IMR-90 (cell line): ENCODE measurements at regions not wholly inside any gene's neighbourhood (a gene's known extent, or its start where the extent isn't known, plus 50 kb on each side); places are given as distances from the start of the nearest gene placed in this dataset.
A peak's percentile ranks its signal among the peaks of the same experiment; 100 is the strongest.

Experiments used
- ATAC-seq: fragments of 200-7000 bp; cut with Tn5 transposase; 2 replicates; pipeline ENCODE4 v1.9.1; 2020; ENCODE audit warnings: low read depth, mild to moderate bottlenecking, moderate library complexity
- BruUV-seq: library from RNA; stranded (reverse); fragments of 400-500 nt; replicated peaks from 2 replicates; lab custom pipeline; 2021; lab: Mats Ljungman, UMichigan
- CTCF ChIA-PET: fragments of 300-600 bp; formaldehyde crosslinking; extraction: SDS; loops from one replicate; lab custom pipeline; 2021; ENCODE audit warnings: antibody characterized with exemption; lab: Yijun Ruan, JAX
- POLR2A ChIA-PET: fragments of 300-600 bp; sonication (Branson Sonifier 250); formaldehyde crosslinking; loops from one replicate; lab custom pipeline; 2022; ENCODE audit warnings: antibody characterized with exemption; ENCODE audit not compliant: unreplicated experiment; lab: Charles Lee
- DNase-seq: peaks from one replicate; pipeline ENCODE4 v3.0.0; 2013
- H2AFZ ChIP-seq: replicated peaks from 2 replicates; pipeline ENCODE3; 2013; ENCODE audit warnings: low read length, mild to moderate bottlenecking; ENCODE audit not compliant: poor library complexity
- H2AK5ac ChIP-seq: 2 replicates; pipeline ENCODE4 v1.6.1; 2013; ENCODE audit warnings: low read depth, low read length, inconsistent platforms
- H2AK9ac ChIP-seq: replicated peaks from 2 replicates; pipeline ENCODE3; 2013; ENCODE audit warnings: mild to moderate bottlenecking, low read depth, low read length, moderate library complexity; ENCODE audit not compliant: poor library complexity
- H2BK120ac ChIP-seq: 2 replicates; pipeline ENCODE4 v1.6.1; 2013; ENCODE audit warnings: low read depth, low read length, inconsistent platforms
- H2BK15ac ChIP-seq: 3 replicates; pipeline ENCODE4 v1.6.1; 2013; ENCODE audit warnings: low read depth, low read length, inconsistent platforms
- H2BK20ac ChIP-seq: 2 replicates; pipeline ENCODE4 v1.6.1; 2013; ENCODE audit warnings: low read depth, mild to moderate bottlenecking, inconsistent platforms, low read length, moderate library complexity
- H2BK5ac ChIP-seq: 2 replicates; pipeline ENCODE4 v1.6.1; 2013; ENCODE audit warnings: mild to moderate bottlenecking, low read depth, low read length, inconsistent platforms; ENCODE audit not compliant: poor library complexity, severe bottlenecking
- H3K14ac ChIP-seq: replicated peaks from 2 replicates; pipeline ENCODE4 v1.6.1; 2013; ENCODE audit warnings: low read depth, low read length, inconsistent platforms
- H3K18ac ChIP-seq: 2 replicates; pipeline ENCODE4 v1.6.1; 2013; ENCODE audit warnings: low read depth, low read length, control low read depth
- H3K23ac ChIP-seq: 2 replicates; pipeline ENCODE4 v1.6.1; 2013; ENCODE audit warnings: low read depth, low read length, inconsistent platforms
- H3K27ac ChIP-seq: 2 replicates; pipeline ENCODE4 v1.5.1; 2013; ENCODE audit warnings: mild to moderate bottlenecking, control low read depth, low read length; ENCODE audit not compliant: insufficient read depth
- H3K27me3 ChIP-seq: 2 replicates; pipeline ENCODE4 v1.6.1; 2013; ENCODE audit warnings: low read length; ENCODE audit not compliant: control insufficient read depth, insufficient read depth
- H3K36me3 ChIP-seq: 2 replicates; pipeline ENCODE4 v1.6.1; 2013; ENCODE audit warnings: low read length, mixed read lengths; ENCODE audit not compliant: control insufficient read depth, insufficient read depth
- H3K4ac ChIP-seq: 2 replicates; pipeline ENCODE4 v1.6.1; 2013; ENCODE audit warnings: low read depth, low read length, inconsistent platforms
- H3K4me1 ChIP-seq: 2 replicates; pipeline ENCODE4 v1.6.1; 2013; ENCODE audit warnings: low read length, mixed read lengths; ENCODE audit not compliant: control insufficient read depth, insufficient read depth
- H3K4me2 ChIP-seq: 2 replicates; pipeline ENCODE4 v1.6.1; 2013; ENCODE audit warnings: low read depth, mild to moderate bottlenecking, control low read depth, low read length, moderate library complexity
- H3K4me3 ChIP-seq: 2 replicates; pipeline ENCODE4 v1.5.1; 2013; ENCODE audit warnings: low read depth, mild to moderate bottlenecking, control low read depth, low read length, moderate library complexity; ENCODE audit not compliant: insufficient read depth
- H3K56ac ChIP-seq: 2 replicates; pipeline ENCODE4 v1.6.1; 2013; ENCODE audit warnings: low read length, inconsistent platforms; ENCODE audit not compliant: insufficient read depth; ENCODE audit errors: extremely low read depth
- H3K79me1 ChIP-seq, 2 experiments: 2 replicates each; pipeline ENCODE4 v1.6.1; 2013; ENCODE audit warnings: low read length in 2 of 2, inconsistent platforms in 1 of 2, low read depth in 1 of 2
- H3K9ac ChIP-seq: 2 replicates; pipeline ENCODE4 v1.6.1; 2013; ENCODE audit warnings: low read depth, low read length, control low read depth
- H3K9me1 ChIP-seq: 2 replicates; pipeline ENCODE4 v1.6.1; 2013; ENCODE audit warnings: low read length, inconsistent platforms; ENCODE audit not compliant: insufficient read depth
- H3K9me3 ChIP-seq: 2 replicates; pipeline ENCODE4 v1.6.1; 2013; ENCODE audit warnings: low read length; ENCODE audit not compliant: control insufficient read depth, insufficient read depth
- H4K20me1 ChIP-seq: 2 replicates; pipeline ENCODE4 v1.6.1; 2013; ENCODE audit warnings: low read length, inconsistent platforms; ENCODE audit not compliant: insufficient read depth
- H4K5ac ChIP-seq: 2 replicates; pipeline ENCODE4 v1.6.1; 2013; ENCODE audit warnings: mild to moderate bottlenecking, low read depth, low read length, control low read depth
- H4K8ac ChIP-seq, 2 experiments: 2 replicates each; pipeline ENCODE4 v1.6.1; 2013; ENCODE audit warnings: low read depth in 2 of 2, low read length in 2 of 2, control low read depth in 1 of 2, inconsistent platforms in 1 of 2
- H4K91ac ChIP-seq: 2 replicates; pipeline ENCODE4 v1.6.1; 2013; ENCODE audit warnings: low read depth, low read length, inconsistent platforms; ENCODE audit not compliant: insufficient read depth
- BHLHE40 ChIP-seq: fragments of 150-350 bp; IDR thresholded peaks from 2 replicates; pipeline ENCODE4 v1.6.1; 2016; ENCODE audit warnings: mild to moderate bottlenecking, low read depth, low read length
- CEBPB ChIP-seq: IDR thresholded peaks from 2 replicates; pipeline ENCODE4 v1.6.1; 2012; ENCODE audit warnings: low read depth, low read length, improper control_type of control experiment
- CHD1 ChIP-seq: IDR thresholded peaks from 2 replicates; pipeline ENCODE4 v1.6.1; 2012; ENCODE audit warnings: low read depth, low read length, improper control_type of control experiment
- ELK1 ChIP-seq: fragments of 150-350 bp; IDR thresholded peaks from 2 replicates; pipeline ENCODE4 v1.6.1; 2016; ENCODE audit warnings: low read depth, mild to moderate bottlenecking, low read length, moderate library complexity, borderline replicate concordance
- FOS ChIP-seq: fragments of 150-350 bp; IDR thresholded peaks from 2 replicates; pipeline ENCODE4 v1.6.1; 2016; ENCODE audit warnings: low read depth, low read length
- MAFK ChIP-seq: IDR thresholded peaks from 2 replicates; pipeline ENCODE4 v1.6.1; 2012; ENCODE audit warnings: low read depth, low read length, improper control_type of control experiment
- MAZ ChIP-seq: IDR thresholded peaks from 2 replicates; pipeline ENCODE4 v1.6.1; 2012; ENCODE audit warnings: low read depth, mild to moderate bottlenecking, low read length, improper control_type of control experiment, moderate library complexity, borderline replicate concordance
- MXI1 ChIP-seq: IDR thresholded peaks from 2 replicates; pipeline ENCODE4 v1.6.1; 2012; ENCODE audit warnings: low read depth, mild to moderate bottlenecking, low read length, moderate library complexity, borderline replicate concordance
- NFE2L2 ChIP-seq: fragments of 150-350 bp; IDR thresholded peaks from 2 replicates; pipeline ENCODE4 v1.6.1; 2016; ENCODE audit warnings: low read depth, mild to moderate bottlenecking, low read length
- POLR2A ChIP-seq: IDR thresholded peaks from 2 replicates; pipeline ENCODE4 v1.6.1; 2012; ENCODE audit warnings: mild to moderate bottlenecking, low read depth, low read length
- RAD21 ChIP-seq: IDR thresholded peaks from 2 replicates; pipeline ENCODE4 v1.6.1; 2012; ENCODE audit warnings: low read length, improper control_type of control experiment
- RCOR1 ChIP-seq: IDR thresholded peaks from 2 replicates; pipeline ENCODE4 v1.6.1; 2012; ENCODE audit warnings: mild to moderate bottlenecking, low read length, improper control_type of control experiment; ENCODE audit not compliant: insufficient replicate concordance
- SMC3 ChIP-seq: fragments of 150-350 bp; IDR thresholded peaks from 2 replicates; pipeline ENCODE4 v1.6.1; 2016; ENCODE audit warnings: low read depth, mild to moderate bottlenecking, antibody characterized with exemption, low read length, moderate library complexity
- USF2 ChIP-seq: fragments of 150-350 bp; IDR thresholded peaks from 2 replicates; pipeline ENCODE4 v1.6.1; 2017; ENCODE audit warnings: mild to moderate bottlenecking, antibody characterized with exemption, low read length, low read depth
- WGBS, 2 experiments: methylation state at CpG; one replicate each; pipeline versions ENCODE4 v1.1.5 to v1.1.7; 2013; ENCODE audit warnings: missing lambda C conversion rate in 2 of 2; ENCODE audit not compliant: insufficient read length in 1 of 2; ENCODE audit errors: extremely low coverage in 2 of 2; 5-methylcytosine and 5-hydroxymethylcytosine counted together
- dilution Hi-C: fragments of 300-500 bp; cut with HindIII; formaldehyde crosslinking; loops from one replicate; pipeline ENCODE4 v1.14.3; 2018; ENCODE audit warnings: low sequenced_read_pairs; ENCODE audit not compliant: unreplicated experiment
- in situ Hi-C: fragments of 300-500 bp; cut with MboI; formaldehyde crosslinking; loops from 3 replicates; pipeline ENCODE4 v1.14.3; 2019; ENCODE audit warnings: low sequenced_read_pairs, inconsistent platforms, mixed read lengths
- intact Hi-C: fragments of 100-400 bp; cut with micrococcal nuclease; formaldehyde crosslinking; loops from 2 replicates; pipeline ENCODE4 v1.10.0; 2022

- Histone ChIP-seq H2AFZ (no peak overlapping the region), H4K20me1 (no peaks in the 10 kb centered on the region), H4K8ac (peak overlapping the region in 1 of 2 experiments; percentile 29; a peak in 1 of 4 replicates), H3K4me1 (peaks cover 9% of the 10 kb centered on the region), H3K56ac (no peak overlapping the region), H3K36me3 (no peaks in the 10 kb centered on the region), H2BK5ac (no peak overlapping the region), H3K4me2 (no peak overlapping the region), H3K9me1 (no peaks in the 10 kb centered on the region; the same call in 1 of the 2 replicates), H3K79me1 (no peaks in the 10 kb centered on the region), H3K18ac (no peak overlapping the region), H2BK120ac (peak overlapping the region; percentile 25), H3K9ac (no peak overlapping the region), H3K27me3 (no peaks in the 10 kb centered on the region), H4K91ac (no peak overlapping the region), H3K9me3 (no peaks in the 10 kb centered on the region), H3K4ac (peak overlapping the region; percentile 19; the same call in 1 of the 2 replicates), H3K4me3 (no peak overlapping the region), H3K27ac (no peak overlapping the region), H2BK15ac (no peak overlapping the region; the same call in 2 of the 3 replicates), H3K14ac (no peak overlapping the region), H2AK5ac (peak overlapping the region; percentile 54; the same call in 1 of the 2 replicates), H2AK9ac (no peak overlapping the region), H2BK20ac (peak overlapping the region; percentile 3; the same call in 1 of the 2 replicates), H3K23ac (no peak overlapping the region), H4K5ac (no peak overlapping the region)
- no TSS peak for BruUV-seq
- intact Hi-C loops (no loop called here), dilution Hi-C loops (no loop called here), in situ Hi-C loops (no loop called here)
- no peak for TF ChIP-seq MAFK
- no peak for TF ChIP-seq ELK1
- no peak for TF ChIP-seq RAD21
- TF ChIP-seq CEBPB: no peak
- no peak for TF ChIP-seq CHD1
- TF ChIP-seq BHLHE40: no peak
- no peak for TF ChIP-seq POLR2A
- no peak for TF ChIP-seq FOS
- no peak for TF ChIP-seq MXI1
- no peak for TF ChIP-seq SMC3
- no peak for TF ChIP-seq NFE2L2
- no peak for TF ChIP-seq USF2
- no peak for TF ChIP-seq RCOR1
- no peak for TF ChIP-seq MAZ
- no peak for DNase-seq
- ChIA-PET CTCF (no interaction called here), POLR2A (no interaction called here)
- no peak for ATAC-seq
- no CpG with 5 or more reads among the region's 5 CpGs for WGBS, 2 experiments
Observed at GRCh38 chr2:144939590-144939989, 419.7 kb upstream of the ZEB2 start.
